Suprapubic skin (tissue), 4 donors: ENCODE measurements at regions not wholly inside any gene's neighbourhood (a gene's known extent, or its start where the extent isn't known, plus 50 kb on each side); places are given as distances from the start of the nearest gene placed in this dataset.

Experiments
- EP300 ChIP-seq: sonication (generic); formaldehyde crosslinking; IDR thresholded peaks from one replicate; pipeline ENCODE4 v1.6.1; 2017; ENCODE audit warnings: antibody characterized with exemption
- POLR2A ChIP-seq, 2 donors: fragments of 450-650 bp; IDR thresholded peaks; one replicate each; pipeline ENCODE4 v1.6.1; 2017; ENCODE audit warnings: antibody characterized with exemption in 2 of 2, mild to moderate bottlenecking in 2 of 2, moderate library complexity in 2 of 2
- POLR2AphosphoS5 ChIP-seq, 3 donors: sonication (generic); formaldehyde crosslinking; IDR thresholded peaks; one replicate each; pipeline ENCODE4 v1.6.1; 2017; ENCODE audit warnings: antibody characterized with exemption in 3 of 3
- TF ChIP-seq, protein P1 (sequence below), 2 donors: fragments of 200-600 bp in 1 of 2; fragments of 450-650 bp in 1 of 2; sonication (generic) in 1 of 2; IDR thresholded peaks; one replicate each; pipeline ENCODE4 v1.5.1; 2016 to 2019; ENCODE audit warnings: antibody characterized with exemption in 2 of 2, mild to moderate bottlenecking in 1 of 2, moderate library complexity in 1 of 2

- TF ChIP-seq, protein P1, sequence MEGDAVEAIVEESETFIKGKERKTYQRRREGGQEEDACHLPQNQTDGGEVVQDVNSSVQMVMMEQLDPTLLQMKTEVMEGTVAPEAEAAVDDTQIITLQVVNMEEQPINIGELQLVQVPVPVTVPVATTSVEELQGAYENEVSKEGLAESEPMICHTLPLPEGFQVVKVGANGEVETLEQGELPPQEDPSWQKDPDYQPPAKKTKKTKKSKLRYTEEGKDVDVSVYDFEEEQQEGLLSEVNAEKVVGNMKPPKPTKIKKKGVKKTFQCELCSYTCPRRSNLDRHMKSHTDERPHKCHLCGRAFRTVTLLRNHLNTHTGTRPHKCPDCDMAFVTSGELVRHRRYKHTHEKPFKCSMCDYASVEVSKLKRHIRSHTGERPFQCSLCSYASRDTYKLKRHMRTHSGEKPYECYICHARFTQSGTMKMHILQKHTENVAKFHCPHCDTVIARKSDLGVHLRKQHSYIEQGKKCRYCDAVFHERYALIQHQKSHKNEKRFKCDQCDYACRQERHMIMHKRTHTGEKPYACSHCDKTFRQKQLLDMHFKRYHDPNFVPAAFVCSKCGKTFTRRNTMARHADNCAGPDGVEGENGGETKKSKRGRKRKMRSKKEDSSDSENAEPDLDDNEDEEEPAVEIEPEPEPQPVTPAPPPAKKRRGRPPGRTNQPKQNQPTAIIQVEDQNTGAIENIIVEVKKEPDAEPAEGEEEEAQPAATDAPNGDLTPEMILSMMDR (IDR thresholded peaks at IDR 0.05) = no peak
- TF ChIP-seq POLR2A (IDR thresholded peaks at IDR 0.05) (no peak), POLR2AphosphoS5 (IDR thresholded peaks at IDR 0.05) (no peak), EP300 (no peak)
Observed at GRCh38 chr14:27075503-27075902, 477.7 kb upstream of the NOVA1 start.
